ENCODE measurements at regions not wholly inside any gene's neighbourhood (a gene's known extent, or its start where the extent isn't known, plus 50 kb on each side); places are given as distances from the start of the nearest gene placed in this dataset.

DNA sequence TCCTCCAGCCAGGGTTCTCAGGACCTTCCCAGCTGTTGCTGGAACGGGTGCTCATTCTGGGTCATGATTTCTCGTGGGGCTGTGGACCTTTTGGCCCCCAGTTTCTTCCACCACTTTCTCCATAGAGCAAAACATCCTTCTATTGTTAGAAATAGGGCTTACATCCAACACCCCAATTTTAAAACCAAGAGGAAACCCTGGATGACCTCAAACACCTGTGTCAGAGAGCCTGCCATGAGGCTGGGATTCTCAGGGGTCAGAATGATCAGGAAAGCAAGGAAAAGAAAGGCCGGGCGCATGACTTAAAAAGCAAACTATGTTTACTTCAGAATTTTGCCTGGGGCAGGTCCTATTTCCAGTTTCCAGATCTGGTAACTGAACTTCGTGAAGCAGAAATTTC lies 307.9 kb upstream of the MEIS1 start:
- Histone ChIP-seq H3K9me3 (ENCODE audit: severe bottlenecking) (no peaks in the 10 kb centered on the region), H3K27me3 (ENCODE audit: insufficient read depth, poor library complexity, severe bottlenecking) (no peaks in the 10 kb centered on the region), H3K4me3 (ENCODE audit: severe bottlenecking) (no peak overlapping the region), H3K36me3 (ENCODE audit: low read depth) (no peaks in the 10 kb centered on the region), H3K4me1 (ENCODE audit: insufficient read depth, poor library complexity, severe bottlenecking) (no peaks in the 10 kb centered on the region), H3K27ac (ENCODE audit: poor library complexity, severe bottlenecking) (no peak overlapping the region)
- DNase-seq (ENCODE audit: low spot score) (no peak), ATAC-seq (ENCODE audit: low read depth) (no peak)
- TF ChIP-seq, protein P1, sequence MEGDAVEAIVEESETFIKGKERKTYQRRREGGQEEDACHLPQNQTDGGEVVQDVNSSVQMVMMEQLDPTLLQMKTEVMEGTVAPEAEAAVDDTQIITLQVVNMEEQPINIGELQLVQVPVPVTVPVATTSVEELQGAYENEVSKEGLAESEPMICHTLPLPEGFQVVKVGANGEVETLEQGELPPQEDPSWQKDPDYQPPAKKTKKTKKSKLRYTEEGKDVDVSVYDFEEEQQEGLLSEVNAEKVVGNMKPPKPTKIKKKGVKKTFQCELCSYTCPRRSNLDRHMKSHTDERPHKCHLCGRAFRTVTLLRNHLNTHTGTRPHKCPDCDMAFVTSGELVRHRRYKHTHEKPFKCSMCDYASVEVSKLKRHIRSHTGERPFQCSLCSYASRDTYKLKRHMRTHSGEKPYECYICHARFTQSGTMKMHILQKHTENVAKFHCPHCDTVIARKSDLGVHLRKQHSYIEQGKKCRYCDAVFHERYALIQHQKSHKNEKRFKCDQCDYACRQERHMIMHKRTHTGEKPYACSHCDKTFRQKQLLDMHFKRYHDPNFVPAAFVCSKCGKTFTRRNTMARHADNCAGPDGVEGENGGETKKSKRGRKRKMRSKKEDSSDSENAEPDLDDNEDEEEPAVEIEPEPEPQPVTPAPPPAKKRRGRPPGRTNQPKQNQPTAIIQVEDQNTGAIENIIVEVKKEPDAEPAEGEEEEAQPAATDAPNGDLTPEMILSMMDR (IDR thresholded peaks at IDR 0.05; ENCODE audit: poor library complexity, severe bottlenecking): no peak

DNA sequence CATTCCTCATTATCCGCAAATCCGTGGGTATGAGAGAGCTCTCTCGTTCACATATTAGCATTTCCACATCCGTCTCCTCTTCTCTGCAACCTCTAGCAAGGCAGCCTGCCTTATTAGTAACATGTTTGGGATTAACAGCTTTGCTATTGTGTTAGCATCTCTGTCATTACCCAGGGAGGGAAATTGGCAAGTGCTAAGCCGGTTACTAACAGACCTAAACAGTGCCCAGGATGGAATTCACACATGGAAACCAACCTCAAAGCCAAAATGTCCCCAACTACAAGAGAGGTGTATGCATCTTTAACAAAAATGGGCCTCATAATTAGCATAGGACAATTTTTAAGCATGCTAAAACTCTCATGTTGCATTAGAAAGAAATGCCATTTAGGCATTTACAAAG lies 309.0 kb upstream of the MEIS1 start:
- H3K27me3 ChIP-seq (ENCODE audit: insufficient read depth, poor library complexity, severe bottlenecking): no peaks in the 10 kb centered on the region
- no peak overlapping the region for H3K4me3 ChIP-seq (ENCODE audit: severe bottlenecking)
- H3K9me3 ChIP-seq (ENCODE audit: severe bottlenecking): no peaks in the 10 kb centered on the region
- ATAC-seq (ENCODE audit: low read depth) (no peak), DNase-seq (ENCODE audit: low spot score) (no peak)
- TF ChIP-seq, protein P1 (IDR thresholded peaks at IDR 0.05; ENCODE audit: poor library complexity, severe bottlenecking): no peak
- no peaks in the 10 kb centered on the region for H3K4me1 ChIP-seq (ENCODE audit: insufficient read depth, poor library complexity, severe bottlenecking)
- no peak overlapping the region for H3K27ac ChIP-seq (ENCODE audit: poor library complexity, severe bottlenecking)
- H3K36me3 ChIP-seq (ENCODE audit: low read depth): no peaks in the 10 kb centered on the region

DNA sequence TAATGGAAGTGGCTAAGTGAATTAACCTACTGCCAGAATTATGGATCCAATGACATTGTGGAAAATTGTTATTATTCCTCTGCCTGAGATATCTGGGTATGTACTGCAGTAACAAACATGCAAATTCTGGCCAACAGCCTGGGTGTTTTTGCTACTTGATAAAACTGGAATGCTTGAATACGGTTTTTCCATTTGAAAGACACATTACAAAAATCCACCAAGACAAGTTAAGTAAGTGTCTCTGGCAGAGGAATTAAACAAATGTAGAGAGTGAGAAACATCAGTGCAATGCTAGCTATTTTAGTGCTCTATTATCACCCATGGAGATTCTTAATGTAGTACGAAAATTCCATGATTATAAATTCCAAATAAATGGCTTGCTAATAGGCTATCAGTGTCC lies 312.4 kb upstream of the MEIS1 start:
- TF ChIP-seq, protein P1 (IDR thresholded peaks at IDR 0.05; ENCODE audit: poor library complexity, severe bottlenecking): no peak
- no peak for DNase-seq (ENCODE audit: low spot score)
- no peaks in the 10 kb centered on the region for H3K4me1 ChIP-seq (ENCODE audit: insufficient read depth, poor library complexity, severe bottlenecking)
- no peaks in the 10 kb centered on the region for H3K27me3 ChIP-seq (ENCODE audit: insufficient read depth, poor library complexity, severe bottlenecking)
- no peaks in the 10 kb centered on the region for H3K36me3 ChIP-seq (ENCODE audit: low read depth)
- ATAC-seq (ENCODE audit: low read depth): no peak
- no peaks in the 10 kb centered on the region for H3K9me3 ChIP-seq (ENCODE audit: severe bottlenecking)
- no peak overlapping the region for H3K4me3 ChIP-seq (ENCODE audit: severe bottlenecking)
- no peak overlapping the region for H3K27ac ChIP-seq (ENCODE audit: poor library complexity, severe bottlenecking)

DNA sequence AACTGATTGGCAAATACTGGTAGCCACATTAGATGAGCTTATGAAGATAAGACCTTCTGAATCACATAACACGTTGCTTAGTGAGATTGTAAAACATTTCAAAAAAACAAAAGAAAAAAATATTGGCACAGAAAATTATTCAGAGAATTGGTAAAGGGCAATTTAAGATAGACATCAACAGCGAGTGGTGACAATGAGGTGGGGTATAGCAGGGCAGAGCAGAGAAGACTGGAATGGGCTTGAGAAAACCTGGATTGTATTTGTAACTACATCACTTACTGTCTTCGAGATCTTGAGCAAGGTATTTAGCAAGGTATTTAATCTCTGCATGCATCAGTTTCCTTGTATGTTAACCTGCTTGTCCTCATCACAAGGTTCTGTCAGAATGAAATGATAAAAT lies 313.0 kb upstream of the MEIS1 start:
- TF ChIP-seq, protein P1 (IDR thresholded peaks at IDR 0.05; ENCODE audit: poor library complexity, severe bottlenecking): no peak
- no peak overlapping the region for H3K27ac ChIP-seq (ENCODE audit: poor library complexity, severe bottlenecking)
- no peak overlapping the region for H3K4me3 ChIP-seq (ENCODE audit: severe bottlenecking)
- DNase-seq (ENCODE audit: low spot score) (no peak), ATAC-seq (ENCODE audit: low read depth) (no peak)
- no peaks in the 10 kb centered on the region for H3K36me3 ChIP-seq (ENCODE audit: low read depth)
- no peaks in the 10 kb centered on the region for H3K4me1 ChIP-seq (ENCODE audit: insufficient read depth, poor library complexity, severe bottlenecking)
- no peaks in the 10 kb centered on the region for H3K27me3 ChIP-seq (ENCODE audit: insufficient read depth, poor library complexity, severe bottlenecking)
- no peaks in the 10 kb centered on the region for H3K9me3 ChIP-seq (ENCODE audit: severe bottlenecking)

DNA sequence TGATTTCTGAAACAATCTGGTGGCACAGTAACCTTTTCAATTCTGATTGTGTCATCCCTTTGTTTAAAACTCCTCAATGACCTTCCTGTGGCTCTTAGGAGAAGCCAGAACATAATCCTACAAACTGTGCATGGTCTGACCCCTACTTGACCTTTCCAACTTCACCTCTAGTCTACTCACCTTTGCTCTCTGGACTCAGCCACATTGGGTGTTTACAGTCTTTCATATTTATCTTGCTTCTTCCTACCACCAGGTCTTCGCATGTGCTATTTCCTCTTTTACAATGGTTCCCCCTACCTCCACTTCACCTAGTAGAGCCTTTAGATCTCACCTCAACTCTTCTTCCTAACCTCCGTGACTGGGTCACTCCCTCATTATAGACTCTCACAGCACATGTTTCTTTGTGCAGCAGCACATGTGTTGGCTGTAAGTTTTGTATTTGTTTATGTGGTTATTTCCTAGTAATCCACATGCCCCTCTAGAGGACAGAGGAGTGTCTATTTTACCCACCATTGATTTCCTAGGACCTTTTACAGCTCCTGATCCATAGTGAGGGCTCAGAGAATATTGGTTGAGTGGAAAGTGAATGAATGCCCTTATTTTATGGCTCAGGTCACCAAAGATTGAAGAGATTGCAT lies 320.8 kb upstream of the MEIS1 start:
- Histone ChIP-seq H3K4me1 (ENCODE audit: insufficient read depth, poor library complexity, severe bottlenecking) (no peaks in the 10 kb centered on the region), H3K27ac (ENCODE audit: poor library complexity, severe bottlenecking) (no peak overlapping the region), H3K4me3 (ENCODE audit: severe bottlenecking) (no peak overlapping the region), H3K9me3 (ENCODE audit: severe bottlenecking) (no peaks in the 10 kb centered on the region), H3K36me3 (ENCODE audit: low read depth) (no peaks in the 10 kb centered on the region), H3K27me3 (ENCODE audit: insufficient read depth, poor library complexity, severe bottlenecking) (no peaks in the 10 kb centered on the region)
- ATAC-seq (ENCODE audit: low read depth) (no peak), DNase-seq (ENCODE audit: low spot score) (no peak)
- TF ChIP-seq, protein P1 (IDR thresholded peaks at IDR 0.05; ENCODE audit: poor library complexity, severe bottlenecking): no peak

Measured in RWPE2 (cell line).